ENCODE measurements at regions not wholly inside any gene's neighbourhood (a gene's known extent, or its start where the extent isn't known, plus 50 kb on each side); places are given as distances from the start of the nearest gene placed in this dataset.

DNA sequence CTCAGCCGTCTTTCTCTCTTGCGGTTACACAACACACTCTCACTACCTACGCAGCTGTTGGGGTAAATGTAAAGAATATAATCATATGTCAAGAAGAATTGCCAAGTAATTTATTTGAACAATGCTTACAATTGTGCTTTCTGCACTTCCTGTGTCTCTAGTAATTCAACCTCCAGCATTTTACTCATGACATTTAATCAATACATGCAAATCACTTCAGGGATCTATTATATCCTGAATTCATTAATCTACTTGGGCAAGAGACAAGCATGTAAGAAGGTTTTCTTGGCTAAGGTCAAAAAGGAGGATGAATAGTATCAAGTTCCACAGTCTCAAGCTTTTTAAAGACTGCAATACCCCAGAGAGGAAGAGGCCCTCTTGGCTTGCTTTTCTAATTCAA is 562.9 kb upstream of the ADARB2 start:
- DNase-seq = no peak

DNA sequence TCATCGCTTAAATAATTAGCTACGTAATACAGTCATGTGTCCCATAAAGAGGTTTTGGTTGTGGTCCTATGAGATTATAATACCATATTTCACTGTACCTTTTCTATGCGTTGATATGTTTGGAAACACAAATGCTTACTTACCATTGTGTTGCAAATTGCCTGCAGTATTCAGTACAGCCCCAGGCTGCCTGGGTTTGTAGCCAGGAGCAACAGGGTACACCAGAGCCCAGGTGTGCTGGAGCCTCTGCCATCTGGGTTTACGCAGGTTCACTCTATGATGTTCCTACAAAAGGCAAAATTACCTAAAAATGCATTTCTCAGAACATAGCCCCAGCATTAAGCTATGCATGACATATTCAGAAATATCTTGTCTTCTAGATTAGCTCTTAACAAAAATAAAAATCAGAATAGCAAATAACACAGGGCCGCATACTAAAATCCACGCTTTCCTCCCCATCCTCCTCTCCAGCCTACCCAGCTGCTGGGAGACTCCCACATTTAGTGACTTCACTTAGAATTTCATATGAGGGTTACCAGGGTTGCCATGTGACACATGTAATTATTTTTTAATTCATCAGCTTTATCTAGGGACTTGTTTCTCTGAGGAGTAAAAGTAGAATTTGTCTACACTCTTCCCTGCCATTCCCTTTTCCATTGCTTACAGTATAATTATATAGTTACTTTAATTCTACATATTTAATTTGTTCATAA is 559.0 kb upstream of the ADARB2 start:
- DNase-seq = no peak

- DNase-seq = no peak
Observed at GRCh38 chr10:2294739-2295138, 557.4 kb upstream of the ADARB2 start.

DNA sequence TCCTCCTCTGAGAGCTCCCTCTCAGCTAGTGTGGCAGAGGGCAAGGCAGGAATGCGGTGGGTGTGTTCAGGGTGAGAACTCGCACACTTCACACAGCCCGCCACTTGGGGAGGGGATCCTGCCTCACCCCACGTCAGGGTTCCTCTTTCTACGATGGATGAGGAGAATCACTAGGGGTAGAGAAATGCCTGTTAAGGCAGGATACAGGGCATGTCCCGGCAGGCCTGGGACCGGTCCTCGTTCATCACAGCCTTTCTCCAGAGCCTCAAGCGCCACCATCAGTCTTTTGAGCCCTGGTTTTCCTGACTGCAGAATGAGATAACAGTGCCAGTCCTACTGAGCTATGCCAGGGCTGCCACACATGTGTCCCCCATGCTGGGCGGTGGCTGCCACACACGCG is 546.7 kb upstream of the ADARB2 start:
- no peak for DNase-seq

DNA sequence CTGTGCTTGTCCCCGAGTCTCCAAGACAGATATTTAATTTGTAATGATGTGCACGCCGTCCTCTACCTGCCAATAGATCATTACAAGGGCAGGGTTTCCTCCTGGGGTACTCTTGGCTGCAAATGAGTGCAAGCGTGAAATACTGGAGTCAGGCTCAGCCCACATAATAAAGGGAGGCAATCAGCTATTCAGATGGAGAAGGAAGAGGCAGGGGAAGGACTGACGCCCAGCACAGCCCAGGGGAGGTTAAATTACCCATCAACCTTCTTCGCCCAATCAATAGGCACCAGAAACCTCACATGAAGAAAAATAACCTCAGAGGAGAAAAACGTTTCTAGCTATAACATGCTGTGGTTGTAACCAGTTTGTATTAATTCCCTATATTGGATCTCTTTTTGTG is 544.9 kb upstream of the ADARB2 start:
- DNase-seq = no peak

GRCh38 chr10:2280713-2281300 is 543.5 kb upstream of the ADARB2 start:
- no peak for DNase-seq

DNA sequence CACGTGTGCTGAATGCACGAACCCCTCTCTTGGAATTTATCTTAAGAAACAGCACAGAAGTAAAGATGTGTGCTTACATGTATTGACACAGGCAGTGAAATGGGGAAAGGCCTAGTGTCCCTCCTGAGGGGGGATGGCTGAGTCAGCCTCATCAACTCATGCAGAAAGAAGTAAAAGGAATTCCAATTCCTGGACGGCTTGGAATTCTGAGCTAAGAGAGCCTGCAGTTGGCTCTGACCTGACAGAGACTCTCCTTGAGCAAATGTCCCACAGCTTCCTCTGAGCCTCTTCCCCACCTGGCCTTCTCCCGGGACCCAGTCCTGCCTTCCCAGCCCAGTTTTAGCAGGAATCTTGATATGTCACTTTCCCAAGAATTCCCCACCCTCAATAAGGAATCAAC is 542.4 kb upstream of the ADARB2 start:
- DNase-seq = no peak

GRCh38 chr10:2278363-2278762 is 541.0 kb upstream of the ADARB2 start:
- no peak for DNase-seq

DNA sequence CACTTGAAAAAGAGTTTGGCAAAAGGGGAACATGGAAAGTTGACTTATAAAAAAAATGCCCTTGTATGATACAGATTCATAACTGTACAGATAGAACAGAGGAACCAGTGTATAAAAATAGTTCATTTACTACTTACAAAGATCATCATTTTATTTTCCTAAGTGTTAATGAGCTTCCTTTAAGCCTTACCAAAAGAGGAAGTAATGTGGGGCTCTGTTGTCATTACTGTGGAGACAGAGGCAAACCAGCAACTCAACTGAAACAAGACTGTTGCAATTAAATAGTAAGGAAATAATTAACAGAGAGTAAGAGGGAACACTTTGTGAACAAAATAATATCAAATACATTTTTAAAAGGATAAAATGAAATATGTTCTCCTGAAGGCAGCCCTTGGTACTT is 526.2 kb upstream of the ADARB2 start:
- no peak for DNase-seq

- DNase-seq = no peak
Observed at GRCh38 chr10:2262878-2263277, 525.6 kb upstream of the ADARB2 start.

DNA sequence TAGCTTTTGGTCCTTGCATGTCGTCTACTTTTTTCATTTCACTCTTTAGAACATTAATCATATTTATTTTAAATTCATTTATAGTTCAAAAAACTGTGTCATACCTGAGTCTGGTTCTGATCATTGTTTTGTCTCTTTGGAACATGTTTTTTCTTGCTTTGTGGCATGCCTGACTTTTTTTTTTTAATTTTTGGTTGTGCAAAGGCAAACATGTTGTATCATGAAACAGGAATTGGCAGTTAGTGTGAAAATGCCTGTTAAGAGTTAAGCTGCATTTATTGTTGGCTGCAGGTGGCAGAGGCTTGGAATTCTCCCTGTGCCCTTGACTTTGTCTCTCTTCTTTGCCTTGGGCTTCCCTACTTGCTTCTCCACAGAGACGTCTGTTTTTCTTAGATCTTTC is 525.0 kb upstream of the ADARB2 start:
- DNase-seq = no peak

DNA sequence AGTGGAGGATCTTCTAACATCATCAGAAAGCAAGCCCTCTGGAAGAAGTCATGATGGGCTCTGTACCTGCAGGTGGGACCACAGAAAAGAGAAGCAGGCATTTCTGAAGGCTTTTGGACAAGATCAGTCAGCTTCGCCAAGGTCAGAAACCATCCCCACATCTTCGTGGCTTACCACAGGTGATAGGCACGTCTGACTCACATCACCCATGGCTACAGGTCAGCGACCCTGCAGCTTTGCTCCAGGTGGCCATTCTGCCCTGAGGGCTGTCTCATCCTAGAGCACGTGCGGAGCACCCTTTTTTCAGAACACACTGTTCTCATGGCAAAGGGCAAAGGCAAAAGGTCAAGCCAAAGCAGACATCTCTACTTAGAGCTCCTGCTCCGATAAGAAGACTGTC is 518.9 kb upstream of the ADARB2 start:
- DNase-seq = no peak

GRCh38 chr10:2252096-2252495 is 514.8 kb upstream of the ADARB2 start:
- no peak for DNase-seq

- DNase-seq = no peak
Observed at GRCh38 chr10:2251631-2252030, 514.3 kb upstream of the ADARB2 start.

DNA sequence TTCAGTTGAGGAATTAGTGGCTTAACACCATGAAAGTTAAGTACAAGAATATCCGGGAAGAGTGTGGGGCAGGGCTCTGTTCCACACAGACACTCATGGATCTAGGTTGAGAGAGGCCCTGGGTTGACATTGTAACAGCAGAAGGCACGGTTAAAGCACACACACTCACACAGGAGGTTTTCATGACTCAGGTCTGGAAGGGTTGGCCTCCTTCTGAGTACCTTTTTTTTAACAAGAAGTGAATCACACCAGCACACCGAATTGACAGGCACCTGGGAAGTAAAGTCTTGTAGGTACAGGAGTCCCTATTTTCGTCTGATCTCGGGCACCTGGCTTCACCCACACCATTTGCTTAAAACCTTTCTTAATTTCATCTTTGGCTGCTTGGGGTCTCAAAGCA is 509.4 kb upstream of the ADARB2 start:
- DNase-seq = no peak

DNA sequence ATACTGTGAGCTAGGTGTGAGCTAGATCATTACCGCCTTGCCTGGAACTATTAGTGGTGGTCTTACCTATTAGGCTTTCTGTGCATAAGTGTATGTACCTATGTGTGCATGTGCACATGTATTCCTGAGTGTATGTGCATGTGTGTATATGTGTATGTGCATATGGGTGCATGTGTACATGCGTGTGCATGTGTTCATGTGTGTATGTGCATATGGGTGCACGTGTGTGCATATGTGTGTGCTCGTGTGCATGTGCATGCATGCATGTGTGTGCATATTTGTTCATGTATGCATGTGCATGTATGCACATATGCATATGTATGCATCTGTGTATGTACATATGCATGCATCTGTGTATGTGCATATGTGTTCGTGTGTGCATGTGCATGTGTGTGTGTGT is 508.3 kb upstream of the ADARB2 start:
- no peak for DNase-seq

DNA sequence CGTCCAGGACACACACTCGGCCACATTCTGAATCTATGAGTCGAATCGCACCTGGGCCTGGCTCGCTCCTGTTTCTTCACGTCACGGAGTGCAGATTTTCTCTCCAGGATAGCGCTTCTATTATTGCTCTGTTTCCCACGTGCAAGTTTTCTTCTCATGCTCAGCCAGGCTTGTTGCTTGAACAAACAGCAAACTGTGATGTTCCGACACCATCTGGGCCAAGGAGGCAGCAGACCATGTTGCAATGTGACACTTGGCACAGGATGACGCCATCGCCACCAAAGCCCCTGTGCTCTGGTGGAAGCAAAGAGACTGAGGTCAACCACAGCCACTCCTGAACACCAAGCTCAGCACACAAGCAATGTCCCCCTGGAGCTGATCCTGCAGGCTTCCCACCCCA is 507.1 kb upstream of the ADARB2 start:
- no peak for DNase-seq

GRCh38 chr10:2236876-2237275 is 499.6 kb upstream of the ADARB2 start:
- no peak for DNase-seq

- DNase-seq = no peak
Observed at GRCh38 chr10:2232479-2232878, 495.2 kb upstream of the ADARB2 start.

DNA sequence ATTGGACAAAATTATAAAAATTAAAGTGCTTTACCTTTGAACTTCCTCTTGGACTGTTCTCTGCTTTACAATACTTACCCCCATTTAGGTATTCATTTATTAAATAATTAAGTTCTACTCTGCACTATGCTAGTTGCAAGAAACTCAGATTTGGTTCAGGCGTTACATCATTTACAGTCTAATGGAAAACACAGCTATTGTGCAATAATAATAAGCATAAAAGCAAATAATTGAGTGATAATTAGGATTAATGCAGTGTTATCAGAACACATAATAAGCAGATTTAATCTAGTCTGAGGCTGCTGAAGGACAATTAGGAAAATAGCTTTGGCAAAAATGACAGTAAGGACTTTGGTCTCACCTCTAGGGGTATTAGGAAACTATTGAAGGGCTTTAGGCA is 493.2 kb upstream of the ADARB2 start:
- DNase-seq = no peak

DNA sequence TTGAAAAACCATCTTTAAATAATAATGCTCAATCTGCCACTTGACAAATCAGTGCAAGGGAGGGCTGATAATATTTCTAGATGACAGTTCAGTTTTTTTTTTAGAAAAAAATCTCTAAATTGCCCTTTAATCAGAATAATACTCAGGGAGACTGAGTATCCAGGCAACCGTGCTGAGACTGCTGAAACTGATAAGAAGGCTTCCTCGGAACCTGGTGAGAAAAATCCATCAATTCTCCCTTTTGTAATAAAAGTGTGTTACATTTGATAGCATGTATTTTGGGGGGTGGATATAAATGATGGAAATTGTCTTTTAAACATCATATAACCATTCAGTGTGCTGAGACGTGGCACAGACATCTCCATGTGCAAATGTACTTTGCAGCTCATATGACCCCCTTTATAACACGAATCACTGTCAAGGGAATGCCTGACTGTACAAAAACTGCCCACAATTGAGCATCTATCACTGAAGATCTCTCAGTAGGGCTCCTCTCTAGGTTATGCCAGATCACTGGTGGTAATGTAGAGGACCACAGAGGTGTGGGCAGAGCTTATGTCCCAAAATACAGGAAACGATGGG is 491.1 kb upstream of the ADARB2 start:
- no peak for DNase-seq

DNA sequence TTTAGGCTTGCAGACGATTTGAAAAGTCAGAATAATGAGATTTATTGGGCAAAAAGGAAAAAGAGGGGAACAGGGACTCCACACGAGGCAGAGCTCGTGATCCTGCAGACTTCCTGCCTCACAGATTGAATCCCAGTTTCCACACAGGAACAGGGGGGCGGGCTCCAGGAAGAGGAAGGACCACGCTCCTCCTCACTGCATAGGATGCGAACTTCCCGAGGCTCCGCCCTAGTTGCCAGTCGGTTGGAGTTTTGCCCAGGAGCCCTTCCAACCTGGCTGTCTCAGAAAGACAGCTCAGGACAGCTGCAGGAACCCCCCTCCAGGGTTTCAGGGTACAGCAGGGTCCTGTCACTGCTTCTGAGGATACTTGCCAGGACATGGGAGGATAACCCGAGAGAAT is 488.3 kb upstream of the ADARB2 start:
- no peak for DNase-seq

GRCh38 chr10:2223548-2224320 is 486.4 kb upstream of the ADARB2 start:
- no peak for DNase-seq

- no peak for DNase-seq
Observed at GRCh38 chr10:2222631-2223030, 485.3 kb upstream of the ADARB2 start.
